ENCODE measurements at regions not wholly inside any gene's neighbourhood (a gene's known extent, or its start where the extent isn't known, plus 50 kb on each side); places are given as distances from the start of the nearest gene placed in this dataset.

DNA sequence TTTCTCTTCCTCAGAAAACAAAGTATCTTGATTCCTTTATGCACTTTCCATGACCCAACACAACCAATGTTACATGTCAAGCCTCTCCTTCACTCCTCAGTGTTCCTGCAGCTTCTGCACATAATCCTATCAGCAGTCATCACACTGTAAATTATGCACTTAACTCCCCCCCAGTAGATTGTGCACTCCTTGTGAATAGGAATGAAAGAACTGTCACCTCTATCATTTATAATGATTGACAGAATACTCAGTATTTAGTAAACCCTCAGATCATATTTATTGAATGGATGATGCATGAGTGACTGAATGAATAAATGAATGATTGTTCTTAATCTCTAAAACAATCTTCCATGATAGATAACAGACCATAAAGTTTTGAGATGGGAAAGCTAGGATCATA lies 253.3 kb downstream of the HS3ST1 start:
- no peaks in the 10 kb centered on the region for H3K4me1 Mint-ChIP-seq (ENCODE audit: unreplicated experiment)
- no peaks in the 10 kb centered on the region for H3K9me3 Mint-ChIP-seq (ENCODE audit: unreplicated experiment)
- H3K36me3 Mint-ChIP-seq (ENCODE audit: low read depth, unreplicated experiment) = no peaks in the 10 kb centered on the region
- no peak overlapping the region for H3K27ac Mint-ChIP-seq (ENCODE audit: unreplicated experiment)
- TF ChIP-seq, protein P1, sequence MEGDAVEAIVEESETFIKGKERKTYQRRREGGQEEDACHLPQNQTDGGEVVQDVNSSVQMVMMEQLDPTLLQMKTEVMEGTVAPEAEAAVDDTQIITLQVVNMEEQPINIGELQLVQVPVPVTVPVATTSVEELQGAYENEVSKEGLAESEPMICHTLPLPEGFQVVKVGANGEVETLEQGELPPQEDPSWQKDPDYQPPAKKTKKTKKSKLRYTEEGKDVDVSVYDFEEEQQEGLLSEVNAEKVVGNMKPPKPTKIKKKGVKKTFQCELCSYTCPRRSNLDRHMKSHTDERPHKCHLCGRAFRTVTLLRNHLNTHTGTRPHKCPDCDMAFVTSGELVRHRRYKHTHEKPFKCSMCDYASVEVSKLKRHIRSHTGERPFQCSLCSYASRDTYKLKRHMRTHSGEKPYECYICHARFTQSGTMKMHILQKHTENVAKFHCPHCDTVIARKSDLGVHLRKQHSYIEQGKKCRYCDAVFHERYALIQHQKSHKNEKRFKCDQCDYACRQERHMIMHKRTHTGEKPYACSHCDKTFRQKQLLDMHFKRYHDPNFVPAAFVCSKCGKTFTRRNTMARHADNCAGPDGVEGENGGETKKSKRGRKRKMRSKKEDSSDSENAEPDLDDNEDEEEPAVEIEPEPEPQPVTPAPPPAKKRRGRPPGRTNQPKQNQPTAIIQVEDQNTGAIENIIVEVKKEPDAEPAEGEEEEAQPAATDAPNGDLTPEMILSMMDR (IDR thresholded peaks at IDR 0.05; ENCODE audit: unreplicated experiment) = no peak
- H3K4me3 Mint-ChIP-seq (ENCODE audit: unreplicated experiment) = no peak overlapping the region
- H3K27me3 Mint-ChIP-seq (ENCODE audit: unreplicated experiment) = no peaks in the 10 kb centered on the region
- DNase-seq (ENCODE audit: low spot score) = no peak

DNA sequence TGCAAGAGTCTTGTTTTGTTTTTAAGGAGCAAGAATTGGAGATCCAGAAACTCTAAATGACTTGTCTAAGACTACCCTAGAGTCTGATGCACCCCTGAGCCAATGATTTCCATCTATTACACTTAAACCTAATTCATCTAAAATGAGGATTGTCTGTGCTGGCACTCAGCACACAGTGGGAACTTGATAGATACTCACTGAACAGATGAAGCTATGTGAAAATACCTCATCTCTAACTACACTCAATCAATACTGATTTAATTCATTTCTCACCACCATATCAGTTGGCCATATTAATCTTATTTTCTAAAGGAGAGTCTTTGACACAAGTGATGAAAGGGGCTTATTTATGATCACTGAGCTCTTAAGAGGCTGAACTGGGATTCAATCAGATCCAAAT lies 262.1 kb downstream of the HS3ST1 start:
- Mint-ChIP-seq H3K4me3 (ENCODE audit: unreplicated experiment) (no peak overlapping the region), H3K27me3 (ENCODE audit: unreplicated experiment) (no peaks in the 10 kb centered on the region), H3K9me3 (ENCODE audit: unreplicated experiment) (no peaks in the 10 kb centered on the region), H3K36me3 (ENCODE audit: low read depth, unreplicated experiment) (no peaks in the 10 kb centered on the region), H3K4me1 (ENCODE audit: unreplicated experiment) (no peaks in the 10 kb centered on the region), H3K27ac (ENCODE audit: unreplicated experiment) (no peak overlapping the region)
- no peak for DNase-seq (ENCODE audit: low spot score)
- TF ChIP-seq, protein P1 (IDR thresholded peaks at IDR 0.05; ENCODE audit: unreplicated experiment) = no peak

DNA sequence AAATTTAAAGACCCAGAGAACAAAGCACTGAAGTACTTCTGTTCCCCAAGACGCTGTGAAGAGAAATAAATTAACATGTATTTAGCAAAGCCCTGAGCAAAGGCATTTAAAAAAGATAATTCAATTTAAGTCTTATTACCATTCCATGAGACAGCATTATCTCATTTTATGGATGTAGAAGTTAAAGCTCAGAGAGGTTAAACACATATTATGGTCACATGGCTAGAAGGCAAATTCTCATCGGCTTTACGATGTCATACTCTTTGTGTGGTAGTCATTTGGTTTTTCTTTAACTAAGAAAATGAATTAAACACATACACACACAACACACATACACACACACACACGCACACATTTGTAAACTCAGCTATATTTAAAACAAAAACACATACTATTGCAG lies 262.7 kb downstream of the HS3ST1 start:
- TF ChIP-seq, protein P1 (IDR thresholded peaks at IDR 0.05; ENCODE audit: unreplicated experiment) = no peak
- Mint-ChIP-seq H3K27me3 (ENCODE audit: unreplicated experiment) (no peaks in the 10 kb centered on the region), H3K4me3 (ENCODE audit: unreplicated experiment) (no peak overlapping the region), H3K9me3 (ENCODE audit: unreplicated experiment) (no peaks in the 10 kb centered on the region), H3K4me1 (ENCODE audit: unreplicated experiment) (no peaks in the 10 kb centered on the region), H3K27ac (ENCODE audit: unreplicated experiment) (no peak overlapping the region), H3K36me3 (ENCODE audit: low read depth, unreplicated experiment) (no peaks in the 10 kb centered on the region)
- no peak for DNase-seq (ENCODE audit: low spot score)

DNA sequence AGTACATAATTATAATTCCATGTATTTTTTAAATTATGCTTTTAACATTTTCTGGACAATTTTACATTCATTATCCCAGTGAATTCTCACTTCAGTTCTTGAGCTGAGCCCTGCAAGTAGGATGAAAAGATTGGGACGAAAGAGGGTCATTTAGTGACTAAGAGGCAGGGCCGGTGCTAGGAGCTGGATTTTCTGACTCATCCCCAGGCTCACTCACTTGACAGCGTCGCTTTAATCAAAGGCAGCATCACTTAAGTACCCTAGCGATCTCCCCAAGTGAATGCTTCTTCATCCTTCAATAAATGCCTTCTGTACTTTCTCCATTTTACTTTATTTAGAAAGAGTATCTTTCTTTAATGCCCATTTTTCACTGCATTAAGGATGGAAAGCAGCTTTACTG lies 263.6 kb downstream of the HS3ST1 start:
- Mint-ChIP-seq H3K27ac (ENCODE audit: unreplicated experiment) (no peak overlapping the region), H3K27me3 (ENCODE audit: unreplicated experiment) (no peaks in the 10 kb centered on the region), H3K36me3 (ENCODE audit: low read depth, unreplicated experiment) (no peaks in the 10 kb centered on the region), H3K4me1 (ENCODE audit: unreplicated experiment) (no peaks in the 10 kb centered on the region), H3K4me3 (ENCODE audit: unreplicated experiment) (no peak overlapping the region), H3K9me3 (ENCODE audit: unreplicated experiment) (no peaks in the 10 kb centered on the region)
- DNase-seq (ENCODE audit: low spot score) = no peak
- TF ChIP-seq, protein P1 (IDR thresholded peaks at IDR 0.05; ENCODE audit: unreplicated experiment) = no peak

DNA sequence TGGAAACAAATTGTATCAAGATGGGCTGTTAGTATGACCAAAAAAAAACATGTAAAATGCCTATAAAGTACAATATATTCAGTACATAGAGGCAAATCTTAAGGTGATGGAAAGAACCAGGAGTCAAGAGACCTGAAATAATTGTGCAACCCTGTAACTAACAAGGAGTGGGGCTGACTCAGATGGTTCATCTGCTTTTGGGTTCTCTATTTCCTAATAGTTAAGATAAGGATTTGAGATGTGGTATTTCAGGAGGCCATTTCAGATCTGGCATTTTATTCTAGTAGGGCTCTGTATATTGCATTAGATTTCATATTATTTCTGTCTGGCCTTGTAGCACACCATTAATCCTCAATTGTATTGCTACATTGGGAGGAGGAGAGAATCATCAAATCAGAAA lies 268.4 kb downstream of the HS3ST1 start:
- TF ChIP-seq, protein P1 (IDR thresholded peaks at IDR 0.05; ENCODE audit: unreplicated experiment) = no peak
- Mint-ChIP-seq H3K4me1 (ENCODE audit: unreplicated experiment) (no peaks in the 10 kb centered on the region), H3K27me3 (ENCODE audit: unreplicated experiment) (no peaks in the 10 kb centered on the region), H3K27ac (ENCODE audit: unreplicated experiment) (no peak overlapping the region), H3K9me3 (ENCODE audit: unreplicated experiment) (no peaks in the 10 kb centered on the region), H3K36me3 (ENCODE audit: low read depth, unreplicated experiment) (no peaks in the 10 kb centered on the region), H3K4me3 (ENCODE audit: unreplicated experiment) (no peak overlapping the region)
- DNase-seq (ENCODE audit: low spot score) = no peak

All from endothelial cell (in vitro differentiated cells).